Neural cell (in vitro differentiated cells): ENCODE measurements at regions not wholly inside any gene's neighbourhood (a gene's known extent, or its start where the extent isn't known, plus 50 kb on each side); places are given as distances from the start of the nearest gene placed in this dataset.

ENCODE experiments used
- H2AFZ ChIP-seq: fragments of 200-600, 300-800 bp; sonication (generic), shearing (Covaris generic); 2 replicates; pipeline ENCODE4 v1.6.0; 2014; ENCODE audit warnings: low read depth, mild to moderate bottlenecking, antibody characterized with exemption, low read length, moderate library complexity
- H3F3A ChIP-seq: fragments of 200-600 bp; shearing (Covaris generic); 2 replicates; pipeline ENCODE4 v1.6.1; 2016; ENCODE audit warnings: mild to moderate bottlenecking, moderate library complexity, mixed read lengths, antibody characterized with exemption, low read length; ENCODE audit not compliant: insufficient read depth, poor library complexity, severe bottlenecking
- H3K27ac ChIP-seq: fragments of 200-600, 300-800 bp; sonication (generic), shearing (Covaris generic); 2 replicates; pipeline ENCODE4 v1.5.1; 2014; ENCODE audit warnings: mild to moderate bottlenecking, low read length, moderate library complexity
- H3K27me3 ChIP-seq: fragments of 300-800, 200-600 bp; sonication (generic), shearing (Covaris generic); 2 replicates; pipeline ENCODE4 v1.6.0; 2014; ENCODE audit warnings: mild to moderate bottlenecking, low read depth, low read length, moderate library complexity; ENCODE audit not compliant: insufficient read depth
- H3K36me3 ChIP-seq: fragments of 300-800, 200-600 bp; sonication (generic), shearing (Covaris generic); 2 replicates; pipeline ENCODE4 v1.5.1; 2014; ENCODE audit warnings: mild to moderate bottlenecking, antibody characterized with exemption, low read length, moderate library complexity; ENCODE audit not compliant: insufficient read depth
- H3K4me2 ChIP-seq: fragments of 300-800, 200-600 bp; sonication (generic), shearing (Covaris generic); 2 replicates; pipeline ENCODE4 v1.6.0; 2014; ENCODE audit warnings: mild to moderate bottlenecking, low read length
- H3K4me3 ChIP-seq: fragments of 300-800, 200-600 bp; sonication (generic), shearing (Covaris generic); 2 replicates; pipeline ENCODE4 v1.5.1; 2014; ENCODE audit warnings: mild to moderate bottlenecking, low read length, moderate library complexity
- H3K79me2 ChIP-seq: fragments of 200-600 bp; shearing (Covaris generic); replicated peaks from 2 replicates; pipeline ENCODE4 v1.6.0; 2014; ENCODE audit warnings: mild to moderate bottlenecking, low read length, moderate library complexity; ENCODE audit not compliant: insufficient read depth
- H3K9ac ChIP-seq: fragments of 300-800, 200-600 bp; sonication (generic), shearing (Covaris generic); 2 replicates; pipeline ENCODE4 v1.6.1; 2016; ENCODE audit warnings: mild to moderate bottlenecking, low read length, mixed read lengths
- H3K9me2 ChIP-seq: fragments of 200-600 bp; shearing (Covaris generic); 2 replicates; pipeline ENCODE4 v1.6.1; 2016; ENCODE audit warnings: mild to moderate bottlenecking, low read length, mixed read lengths; ENCODE audit not compliant: insufficient read depth
- H3K9me3 ChIP-seq: fragments of 200-600, 300-800 bp; sonication (generic), shearing (Covaris generic); 2 replicates; pipeline ENCODE4 v1.6.1; 2016; ENCODE audit warnings: mild to moderate bottlenecking, mixed run types, low read length, moderate library complexity, mixed read lengths
- H4K20me1 ChIP-seq: fragments of 200-600 bp; shearing (Covaris generic); 2 replicates; pipeline ENCODE4 v1.6.1; 2016; ENCODE audit warnings: mild to moderate bottlenecking, mixed run types; ENCODE audit not compliant: insufficient read depth
- EP300 ChIP-seq: fragments of 450-650 bp; conservative IDR thresholded peaks from 2 replicates; pipeline ENCODE4 v1.6.1; 2014; ENCODE audit warnings: antibody characterized with exemption, mild to moderate bottlenecking, moderate library complexity; ENCODE audit not compliant: poor library complexity, severe bottlenecking
- EZH2 ChIP-seq: fragments of 200-600, 300-800 bp; shearing (Covaris generic), sonication (generic); IDR thresholded peaks from 2 replicates; pipeline ENCODE4 v1.6.1; 2014; ENCODE audit warnings: antibody characterized with exemption, low read length, borderline replicate concordance, mild to moderate bottlenecking; ENCODE audit not compliant: insufficient read depth, poor library complexity, severe bottlenecking
- MXI1 ChIP-seq: fragments of 450-650 bp; conservative IDR thresholded peaks from 2 replicates; pipeline ENCODE4 v1.6.1; 2014; ENCODE audit warnings: antibody characterized with exemption, mild to moderate bottlenecking; ENCODE audit not compliant: poor library complexity, severe bottlenecking
- POLR2AphosphoS5 ChIP-seq: IDR thresholded peaks from 2 replicates; pipeline ENCODE4 v1.6.1; 2012
- RAD21 ChIP-seq: fragments of 450-650 bp; conservative IDR thresholded peaks from 2 replicates; pipeline ENCODE4 v1.6.1; 2014; ENCODE audit warnings: antibody characterized with exemption, mild to moderate bottlenecking, moderate library complexity
- SMC3 ChIP-seq: fragments of 450-650 bp; conservative IDR thresholded peaks from 2 replicates; pipeline ENCODE4 v1.6.1; 2014; ENCODE audit warnings: antibody characterized with exemption, mild to moderate bottlenecking, moderate library complexity; ENCODE audit not compliant: poor library complexity
- TAF1 ChIP-seq: IDR thresholded peaks from 2 replicates; pipeline ENCODE4 v1.6.1; 2012; ENCODE audit warnings: low read depth
- TF ChIP-seq, protein P1 (sequence below): fragments of 450-650 bp; IDR thresholded peaks from 2 replicates; pipeline ENCODE4 v1.5.1; 2014; ENCODE audit warnings: antibody characterized with exemption, mild to moderate bottlenecking, moderate library complexity; ENCODE audit not compliant: poor library complexity, severe bottlenecking
- TF ChIP-seq, protein P2 (sequence below): IDR thresholded peaks from 2 replicates; pipeline ENCODE4 v1.6.1; 2012; ENCODE audit warnings: borderline replicate concordance

DNA sequence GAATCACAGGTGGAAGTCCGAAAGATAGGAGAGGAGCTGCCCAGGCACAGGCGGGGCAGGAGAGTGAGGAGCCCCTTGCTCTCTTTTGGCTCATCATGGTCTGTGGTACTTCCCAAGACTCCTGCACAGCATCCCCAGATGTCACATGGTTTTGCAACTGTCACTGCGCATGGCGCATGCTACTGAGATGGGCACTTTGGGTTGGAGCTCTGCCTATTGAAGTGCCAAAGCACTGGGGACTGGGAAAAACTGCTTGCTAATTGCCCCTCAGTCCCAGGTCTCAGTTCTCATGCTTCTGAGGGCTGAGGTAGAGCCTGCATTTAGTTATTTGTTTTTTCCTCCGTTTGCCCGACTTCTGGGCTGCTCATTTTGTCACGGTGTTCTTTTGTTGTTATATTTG lies 156.8 kb upstream of the CDH13 start:
- Histone ChIP-seq H4K20me1 (no peaks in the 10 kb centered on the region), H3K27me3 (peaks cover 81% of the 10 kb centered on the region), H3K27ac (no peak overlapping the region), H3K9ac (no peak overlapping the region), H3K9me2 (no peaks in the 10 kb centered on the region), H3K9me3 (peaks cover 7% of the 10 kb centered on the region), H3K36me3 (no peaks in the 10 kb centered on the region), H3K4me2 (no peak overlapping the region), H3F3A (no peaks in the 10 kb centered on the region), H3K79me2 (no peaks in the 10 kb centered on the region), H3K4me3 (no peak overlapping the region), H2AFZ (no peak overlapping the region)
- TF ChIP-seq RAD21 = no peak

DNA sequence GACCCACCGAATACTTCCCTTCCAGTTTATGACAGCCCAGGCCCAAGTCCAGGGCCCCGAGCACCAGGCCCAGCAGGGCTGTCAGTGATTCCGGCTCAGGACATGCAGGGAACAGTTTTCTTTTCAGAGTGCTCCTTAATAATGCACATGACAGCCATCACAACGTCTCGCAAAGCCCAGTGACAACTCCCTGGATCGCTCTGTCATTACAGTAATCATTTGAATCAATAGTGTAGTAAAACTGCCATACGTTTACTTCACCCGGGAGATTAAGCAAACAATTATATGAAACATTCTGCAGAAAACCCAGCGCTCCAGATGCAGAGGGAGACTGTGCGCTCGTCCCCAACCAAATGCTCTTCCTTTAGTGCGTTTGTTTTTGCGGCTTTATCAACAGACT lies 162.6 kb upstream of the CDH13 start:
- H3K27me3 ChIP-seq = peaks cover 49% of the 10 kb centered on the region
- H3F3A ChIP-seq = peaks cover 9% of the 10 kb centered on the region
- TF ChIP-seq POLR2AphosphoS5 (peak; percentile 81), RAD21 (no peak), EP300 (peak; percentile 81)
- TF ChIP-seq, protein P1, sequence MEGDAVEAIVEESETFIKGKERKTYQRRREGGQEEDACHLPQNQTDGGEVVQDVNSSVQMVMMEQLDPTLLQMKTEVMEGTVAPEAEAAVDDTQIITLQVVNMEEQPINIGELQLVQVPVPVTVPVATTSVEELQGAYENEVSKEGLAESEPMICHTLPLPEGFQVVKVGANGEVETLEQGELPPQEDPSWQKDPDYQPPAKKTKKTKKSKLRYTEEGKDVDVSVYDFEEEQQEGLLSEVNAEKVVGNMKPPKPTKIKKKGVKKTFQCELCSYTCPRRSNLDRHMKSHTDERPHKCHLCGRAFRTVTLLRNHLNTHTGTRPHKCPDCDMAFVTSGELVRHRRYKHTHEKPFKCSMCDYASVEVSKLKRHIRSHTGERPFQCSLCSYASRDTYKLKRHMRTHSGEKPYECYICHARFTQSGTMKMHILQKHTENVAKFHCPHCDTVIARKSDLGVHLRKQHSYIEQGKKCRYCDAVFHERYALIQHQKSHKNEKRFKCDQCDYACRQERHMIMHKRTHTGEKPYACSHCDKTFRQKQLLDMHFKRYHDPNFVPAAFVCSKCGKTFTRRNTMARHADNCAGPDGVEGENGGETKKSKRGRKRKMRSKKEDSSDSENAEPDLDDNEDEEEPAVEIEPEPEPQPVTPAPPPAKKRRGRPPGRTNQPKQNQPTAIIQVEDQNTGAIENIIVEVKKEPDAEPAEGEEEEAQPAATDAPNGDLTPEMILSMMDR = no peak
- H4K20me1 ChIP-seq = no peaks in the 10 kb centered on the region
- H3K79me2 ChIP-seq = no peaks in the 10 kb centered on the region
- no peaks in the 10 kb centered on the region for H3K9me2 ChIP-seq
- no peak overlapping the region for H3K27ac ChIP-seq
- no peaks in the 10 kb centered on the region for H3K36me3 ChIP-seq
- no peak overlapping the region for H3K4me2 ChIP-seq
- H2AFZ ChIP-seq = no peak overlapping the region
- no peak overlapping the region for H3K9ac ChIP-seq
- no peak overlapping the region for H3K4me3 ChIP-seq
- H3K9me3 ChIP-seq = no peaks in the 10 kb centered on the region

DNA sequence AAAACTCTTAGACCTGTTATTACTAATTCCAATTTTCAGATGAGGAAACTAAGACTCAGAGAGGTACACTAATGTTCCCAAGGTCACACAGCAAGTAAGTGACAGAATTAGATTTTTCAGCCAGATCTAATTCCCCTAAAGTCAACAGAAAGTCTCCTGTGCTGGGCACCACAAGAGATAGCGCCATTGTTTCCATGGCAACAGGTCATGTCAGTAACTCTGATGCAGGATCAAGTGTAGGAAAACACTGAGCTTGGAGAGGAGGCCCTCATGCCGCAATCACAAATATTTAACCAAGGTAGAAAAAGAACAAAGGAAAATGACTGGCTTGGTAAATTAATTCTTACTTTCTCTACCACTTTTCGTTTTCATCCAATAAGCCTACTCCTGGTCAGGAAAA lies 166.0 kb upstream of the CDH13 start:
- Histone ChIP-seq H3F3A (peaks cover 9% of the 10 kb centered on the region), H3K79me2 (no peaks in the 10 kb centered on the region), H3K9ac (no peak overlapping the region), H3K9me2 (no peaks in the 10 kb centered on the region), H3K36me3 (no peaks in the 10 kb centered on the region), H3K4me2 (no peak overlapping the region), H3K4me3 (no peak overlapping the region), H3K9me3 (no peaks in the 10 kb centered on the region), H3K27ac (no peak overlapping the region), H3K27me3 (peaks cover 21% of the 10 kb centered on the region), H2AFZ (no peak overlapping the region), H4K20me1 (no peaks in the 10 kb centered on the region)
- TF ChIP-seq MXI1 (no peak), SMC3 (no peak), EP300 (no peak), EZH2 (no peak), TAF1 (no peak), RAD21 (no peak), POLR2AphosphoS5 (no peak)
- TF ChIP-seq, protein P1 = no peak
- TF ChIP-seq, protein P2, sequence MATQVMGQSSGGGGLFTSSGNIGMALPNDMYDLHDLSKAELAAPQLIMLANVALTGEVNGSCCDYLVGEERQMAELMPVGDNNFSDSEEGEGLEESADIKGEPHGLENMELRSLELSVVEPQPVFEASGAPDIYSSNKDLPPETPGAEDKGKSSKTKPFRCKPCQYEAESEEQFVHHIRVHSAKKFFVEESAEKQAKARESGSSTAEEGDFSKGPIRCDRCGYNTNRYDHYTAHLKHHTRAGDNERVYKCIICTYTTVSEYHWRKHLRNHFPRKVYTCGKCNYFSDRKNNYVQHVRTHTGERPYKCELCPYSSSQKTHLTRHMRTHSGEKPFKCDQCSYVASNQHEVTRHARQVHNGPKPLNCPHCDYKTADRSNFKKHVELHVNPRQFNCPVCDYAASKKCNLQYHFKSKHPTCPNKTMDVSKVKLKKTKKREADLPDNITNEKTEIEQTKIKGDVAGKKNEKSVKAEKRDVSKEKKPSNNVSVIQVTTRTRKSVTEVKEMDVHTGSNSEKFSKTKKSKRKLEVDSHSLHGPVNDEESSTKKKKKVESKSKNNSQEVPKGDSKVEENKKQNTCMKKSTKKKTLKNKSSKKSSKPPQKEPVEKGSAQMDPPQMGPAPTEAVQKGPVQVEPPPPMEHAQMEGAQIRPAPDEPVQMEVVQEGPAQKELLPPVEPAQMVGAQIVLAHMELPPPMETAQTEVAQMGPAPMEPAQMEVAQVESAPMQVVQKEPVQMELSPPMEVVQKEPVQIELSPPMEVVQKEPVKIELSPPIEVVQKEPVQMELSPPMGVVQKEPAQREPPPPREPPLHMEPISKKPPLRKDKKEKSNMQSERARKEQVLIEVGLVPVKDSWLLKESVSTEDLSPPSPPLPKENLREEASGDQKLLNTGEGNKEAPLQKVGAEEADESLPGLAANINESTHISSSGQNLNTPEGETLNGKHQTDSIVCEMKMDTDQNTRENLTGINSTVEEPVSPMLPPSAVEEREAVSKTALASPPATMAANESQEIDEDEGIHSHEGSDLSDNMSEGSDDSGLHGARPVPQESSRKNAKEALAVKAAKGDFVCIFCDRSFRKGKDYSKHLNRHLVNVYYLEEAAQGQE = no peak
